Keratinocyte (primary cell): ENCODE measurements at regions not wholly inside any gene's neighbourhood (a gene's known extent, or its start where the extent isn't known, plus 50 kb on each side); places are given as distances from the start of the nearest gene placed in this dataset.

Experiments used
- DNase-seq: peaks from one replicate; pipeline ENCODE4 v3.0.0-alpha.2; 2011; ENCODE audit warnings: low read depth, missing footprints, low spot score
- FAIRE-seq: peaks from 2 replicates; lab custom pipeline; 2011; peaks lifted over from hg19 to GRCh38; lab: Jason Lieb, UNC
- H2AFZ ChIP-seq: 2 replicates; pipeline ENCODE4 v1.6.0; 2012; ENCODE audit warnings: low read length, control low read depth, inconsistent platforms; ENCODE audit not compliant: control insufficient read depth
- H3K27ac ChIP-seq: 2 replicates; pipeline ENCODE4 v1.5.1; 2011; ENCODE audit warnings: low read length; ENCODE audit not compliant: control insufficient read depth, insufficient read depth
- H3K27me3 ChIP-seq: 3 replicates; pipeline ENCODE4 v1.6.0; 2011; ENCODE audit warnings: low read length; ENCODE audit not compliant: control insufficient read depth, insufficient read depth; ENCODE audit errors: extremely low read depth
- H3K36me3 ChIP-seq, 2 experiments: 2 replicates in 1 of 2; 3 replicates in 1 of 2; pipeline ENCODE4 v1.5.1; 2011; ENCODE audit warnings: low read length in 2 of 2, mild to moderate bottlenecking in 1 of 2; ENCODE audit not compliant: control insufficient read depth in 2 of 2, insufficient read depth in 2 of 2; ENCODE audit errors: extremely low read depth in 1 of 2
- H3K4me1 ChIP-seq: 3 replicates; pipeline ENCODE4 v1.5.1; 2011; ENCODE audit warnings: low read length; ENCODE audit not compliant: control insufficient read depth, insufficient read depth; ENCODE audit errors: extremely low read depth
- H3K4me2 ChIP-seq: 3 replicates; pipeline ENCODE4 v1.6.0; 2011; ENCODE audit warnings: low read depth, low read length; ENCODE audit not compliant: control insufficient read depth, insufficient read depth; ENCODE audit errors: extremely low read depth
- H3K4me3 ChIP-seq, 3 experiments: fragments of 200-600 bp in 1 of 3; sonication (generic) in 1 of 3; 2 replicates in 2 of 3; 3 replicates in 1 of 3; pipeline ENCODE4 v1.5.1; 2011 to 2016; ENCODE audit warnings: low read length in 3 of 3, mild to moderate bottlenecking in 3 of 3, control low read depth in 2 of 3, inconsistent platforms in 1 of 3, low read depth in 1 of 3, mixed read lengths in 1 of 3, mixed run types in 1 of 3, moderate library complexity in 1 of 3; ENCODE audit not compliant: control insufficient read depth in 2 of 3, insufficient read depth in 2 of 3; ENCODE audit errors: extremely low read depth in 1 of 3
- H3K79me2 ChIP-seq: 2 replicates; pipeline ENCODE4 v1.6.0; 2012; ENCODE audit warnings: low read length; ENCODE audit not compliant: control insufficient read depth, insufficient read depth
- H3K9ac ChIP-seq: 3 replicates; pipeline ENCODE4 v1.6.0; 2011; ENCODE audit warnings: low read length; ENCODE audit not compliant: control insufficient read depth, insufficient read depth; ENCODE audit errors: extremely low read depth
- H3K9me1 ChIP-seq: 3 replicates; pipeline ENCODE4 v1.6.0; 2011; ENCODE audit warnings: low read length; ENCODE audit not compliant: control insufficient read depth, insufficient read depth; ENCODE audit errors: extremely low read depth
- H3K9me3 ChIP-seq: 2 replicates; pipeline ENCODE4 v1.5.1; 2012; ENCODE audit warnings: low read depth, low read length; ENCODE audit not compliant: control insufficient read depth
- H4K20me1 ChIP-seq: 3 replicates; pipeline ENCODE4 v1.6.0; 2011; ENCODE audit warnings: low read length; ENCODE audit not compliant: control insufficient read depth, insufficient read depth; ENCODE audit errors: extremely low read depth
- CTCF ChIP-seq, 3 experiments: IDR thresholded peaks in 1 of 3; conservative IDR thresholded peaks in 1 of 3; optimal IDR thresholded peaks in 1 of 3; 2 replicates in 2 of 3; 3 replicates in 1 of 3; pipeline versions ENCODE3 to v1.5.1; 2011; ENCODE audit warnings: low read length in 3 of 3, mild to moderate bottlenecking in 3 of 3, moderate library complexity in 2 of 3, control low read depth in 1 of 3, inconsistent platforms in 1 of 3; ENCODE audit not compliant: insufficient read depth in 2 of 3; ENCODE audit errors: extremely low read depth in 1 of 3
- EZH2 ChIP-seq: IDR thresholded peaks from one replicate; pipeline ENCODE4 v1.6.1; 2012; ENCODE audit warnings: inconsistent platforms, mild to moderate bottlenecking, low read length, moderate library complexity
- dilution Hi-C: fragments of 300-500 bp; cut with MboI; formaldehyde crosslinking; loops from one replicate; pipeline ENCODE4 v1.7.0; 2020; ENCODE audit warnings: low sequenced_read_pairs; ENCODE audit not compliant: extremely low pct_ligation_motif_present

- DNase-seq: no peak
- Histone ChIP-seq H2AFZ (no peak overlapping the region), H3K79me2 (no peaks in the 10 kb centered on the region), H3K9ac (no peak overlapping the region), H3K4me3 (no peak overlapping the region), H3K27ac (no peak overlapping the region), H3K36me3 (no peaks in the 10 kb centered on the region), H3K4me1 (no peaks in the 10 kb centered on the region), H3K27me3 (no peaks in the 10 kb centered on the region), H3K9me3 (no peaks in the 10 kb centered on the region), H3K9me1 (no peaks in the 10 kb centered on the region), H3K4me2 (no peak overlapping the region), H4K20me1 (no peaks in the 10 kb centered on the region)
- no peak for FAIRE-seq
- dilution Hi-C loops: no loop called here
- no peak for TF ChIP-seq EZH2
- no peak for TF ChIP-seq CTCF (optimal IDR thresholded peaks at IDR 0.05 in 1 of 3, IDR thresholded peaks at IDR 0.05 in 1 of 3, conservative IDR thresholded peaks at IDR 0.05 in 1 of 3; ENCODE audit: extremely low read depth in 1 of 3, insufficient read depth in 2 of 3, low read length in 3 of 3)
Observed at GRCh38 chr12:33609910-33610309, 170.3 kb upstream of the SYT10 start.

DNA sequence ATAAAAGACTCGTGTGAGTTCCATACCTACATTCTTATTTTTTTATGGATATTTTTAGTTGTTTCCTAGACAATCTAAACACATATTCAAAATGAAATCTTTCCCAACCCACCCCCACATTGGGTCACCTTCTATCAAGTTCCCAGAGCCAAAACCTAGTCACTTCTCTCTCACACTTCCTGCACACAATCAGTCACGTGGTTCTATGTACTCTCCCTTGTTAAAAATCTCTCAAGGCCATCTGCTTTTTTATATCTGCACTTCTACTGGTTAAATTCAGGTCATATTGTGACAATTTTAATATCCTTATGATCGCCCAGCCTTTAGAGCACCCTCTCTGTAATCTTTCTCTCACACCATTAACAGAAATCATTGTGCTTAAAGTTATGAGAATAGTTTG lies 175.0 kb upstream of the SYT10 start:
- FAIRE-seq: no peak
- Histone ChIP-seq H3K4me3 (no peak overlapping the region), H3K4me2 (no peak overlapping the region), H3K9me3 (no peaks in the 10 kb centered on the region), H3K4me1 (no peaks in the 10 kb centered on the region), H3K79me2 (no peaks in the 10 kb centered on the region), H3K27ac (no peak overlapping the region), H3K36me3 (no peaks in the 10 kb centered on the region), H3K27me3 (no peaks in the 10 kb centered on the region), H3K9me1 (no peaks in the 10 kb centered on the region), H2AFZ (no peak overlapping the region), H4K20me1 (no peaks in the 10 kb centered on the region), H3K9ac (no peak overlapping the region)
- no peak for DNase-seq
- TF ChIP-seq CTCF (optimal IDR thresholded peaks at IDR 0.05 in 1 of 3, IDR thresholded peaks at IDR 0.05 in 1 of 3, conservative IDR thresholded peaks at IDR 0.05 in 1 of 3; ENCODE audit: extremely low read depth in 1 of 3, insufficient read depth in 2 of 3, low read length in 3 of 3) (no peak), EZH2 (no peak)
- dilution Hi-C loops: no loop called here
